GM10248 (cell line): ENCODE measurements at regions not wholly inside any gene's neighbourhood (a gene's known extent, or its start where the extent isn't known, plus 50 kb on each side); places are given as distances from the start of the nearest gene placed in this dataset.
"Not testable (repeated sequence)": the region's sequence is repeated elsewhere in the genome, so short reads cannot be mapped to it uniquely, and the experiment has no call there.

Experiments used
- CTCF ChIA-PET: fragments of 300-600 bp; sonication (Branson Sonifier 250); formaldehyde crosslinking; extraction: SDS; loops from one replicate; lab custom pipeline; 2021; ENCODE audit warnings: antibody characterized with exemption; lab: Yijun Ruan, JAX
- POLR2A ChIA-PET: fragments of 350-650 bp; sonication (Branson Sonifier 250); formaldehyde crosslinking; extraction: SDS; loops from one replicate; lab custom pipeline; 2020; ENCODE audit warnings: antibody characterized with exemption; lab: Yijun Ruan, JAX
- DNase-seq: peaks from one replicate; pipeline ENCODE4 v3.0.0; 2012; ENCODE audit errors: extremely low spot score
- TF ChIP-seq, protein P1 (sequence below): IDR thresholded peaks from 2 replicates; pipeline ENCODE4 v1.5.1; 2012; ENCODE audit warnings: mild to moderate bottlenecking, low read depth; ENCODE audit errors: extremely low read depth, missing control alignments, control extremely low read depth

DNA sequence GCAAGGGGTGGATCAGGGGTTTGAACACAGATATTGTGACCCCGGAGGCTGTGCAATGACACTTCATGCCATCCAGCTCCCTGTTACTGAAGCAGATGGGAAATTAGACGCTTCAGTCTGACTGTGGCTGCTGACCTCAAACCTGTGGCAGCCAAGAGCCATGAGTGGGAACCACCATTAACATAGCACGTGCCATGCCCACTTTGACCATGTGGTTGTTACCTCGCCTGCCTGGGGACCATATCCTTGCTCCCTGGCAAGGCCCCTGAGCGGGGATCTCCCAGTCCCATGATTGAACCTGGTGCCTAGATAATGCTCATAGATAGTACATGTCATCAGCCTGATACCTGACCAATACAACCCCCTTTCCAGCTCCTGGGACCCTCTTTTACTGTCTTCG is 68.9 kb downstream of the CYP26B1 start:
- POLR2A ChIA-PET = no interaction called here
- DNase-seq = no peak

DNA sequence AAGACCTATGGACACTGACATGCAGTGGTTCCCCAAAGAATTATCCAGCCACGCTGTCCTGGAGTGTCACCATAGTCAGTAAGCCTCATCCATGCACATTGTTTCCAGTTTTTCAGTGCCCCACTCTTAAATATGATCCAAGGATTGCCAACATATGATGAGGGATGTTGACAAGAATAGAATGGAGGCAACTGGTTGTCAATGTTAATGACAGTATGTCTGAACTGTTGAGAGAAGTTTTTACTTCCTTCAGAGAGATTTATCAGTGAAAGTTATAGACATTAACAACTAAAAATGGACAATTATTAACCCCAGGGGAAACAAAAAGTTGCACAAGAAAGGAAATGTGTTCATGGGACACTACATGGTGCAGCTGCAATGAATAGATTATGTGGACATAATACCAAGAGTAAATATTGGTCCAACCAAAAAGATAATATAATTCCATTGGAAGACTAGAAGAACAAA is 69.9 kb downstream of the CYP26B1 start:
- CTCF ChIA-PET = no interaction called here
- no peak for DNase-seq
- TF ChIP-seq, protein P1, sequence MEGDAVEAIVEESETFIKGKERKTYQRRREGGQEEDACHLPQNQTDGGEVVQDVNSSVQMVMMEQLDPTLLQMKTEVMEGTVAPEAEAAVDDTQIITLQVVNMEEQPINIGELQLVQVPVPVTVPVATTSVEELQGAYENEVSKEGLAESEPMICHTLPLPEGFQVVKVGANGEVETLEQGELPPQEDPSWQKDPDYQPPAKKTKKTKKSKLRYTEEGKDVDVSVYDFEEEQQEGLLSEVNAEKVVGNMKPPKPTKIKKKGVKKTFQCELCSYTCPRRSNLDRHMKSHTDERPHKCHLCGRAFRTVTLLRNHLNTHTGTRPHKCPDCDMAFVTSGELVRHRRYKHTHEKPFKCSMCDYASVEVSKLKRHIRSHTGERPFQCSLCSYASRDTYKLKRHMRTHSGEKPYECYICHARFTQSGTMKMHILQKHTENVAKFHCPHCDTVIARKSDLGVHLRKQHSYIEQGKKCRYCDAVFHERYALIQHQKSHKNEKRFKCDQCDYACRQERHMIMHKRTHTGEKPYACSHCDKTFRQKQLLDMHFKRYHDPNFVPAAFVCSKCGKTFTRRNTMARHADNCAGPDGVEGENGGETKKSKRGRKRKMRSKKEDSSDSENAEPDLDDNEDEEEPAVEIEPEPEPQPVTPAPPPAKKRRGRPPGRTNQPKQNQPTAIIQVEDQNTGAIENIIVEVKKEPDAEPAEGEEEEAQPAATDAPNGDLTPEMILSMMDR = no peak
- POLR2A ChIA-PET = no interaction called here

More for the DNA sequence above, 68.9 kb downstream of the CYP26B1 start:
- CTCF ChIA-PET = no interaction called here
- TF ChIP-seq, protein P1 = no peak

DNA sequence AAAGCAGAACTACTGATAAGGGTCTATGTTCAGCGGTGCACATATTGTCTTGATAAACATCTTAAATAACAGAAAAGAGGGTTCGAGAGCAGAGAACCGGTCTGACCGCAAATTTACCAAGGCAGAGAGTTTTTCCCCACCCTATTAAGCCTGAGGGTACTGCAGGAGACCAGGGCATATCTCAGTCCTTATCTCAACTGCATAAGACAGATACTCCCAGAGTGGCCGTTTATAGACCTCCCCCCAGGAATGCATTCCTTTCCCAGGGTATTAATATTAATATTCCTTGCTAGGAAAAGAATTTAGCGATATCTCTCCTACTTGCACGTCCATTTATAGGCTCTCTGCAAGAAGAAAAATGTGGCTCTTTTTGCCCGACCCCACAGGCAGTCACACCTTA is 74.3 kb downstream of the CYP26B1 start:
- POLR2A ChIA-PET, DNase-seq, CTCF ChIA-PET: not testable (repeated sequence)

DNA sequence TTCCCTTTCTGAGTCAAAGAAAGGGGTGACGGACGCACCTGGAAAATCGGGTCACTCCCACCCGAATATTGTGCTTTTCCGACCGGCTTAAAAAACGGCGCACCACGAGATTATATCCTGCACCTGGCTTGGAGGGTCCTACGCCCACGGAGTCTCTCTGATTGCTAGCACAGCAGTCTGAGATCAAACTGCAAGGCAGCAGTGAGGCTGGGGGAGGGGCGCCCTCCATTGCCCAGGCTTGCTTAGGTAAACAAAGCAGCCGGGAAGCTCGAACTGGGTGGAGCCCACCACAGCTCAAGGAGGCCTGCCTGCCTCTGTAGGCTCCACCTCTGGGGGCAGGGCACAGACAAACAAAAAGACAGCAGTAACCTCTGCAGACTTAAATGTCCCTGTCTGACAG is 83.5 kb downstream of the CYP26B1 start:
- POLR2A ChIA-PET, CTCF ChIA-PET, DNase-seq: not testable (repeated sequence)

DNA sequence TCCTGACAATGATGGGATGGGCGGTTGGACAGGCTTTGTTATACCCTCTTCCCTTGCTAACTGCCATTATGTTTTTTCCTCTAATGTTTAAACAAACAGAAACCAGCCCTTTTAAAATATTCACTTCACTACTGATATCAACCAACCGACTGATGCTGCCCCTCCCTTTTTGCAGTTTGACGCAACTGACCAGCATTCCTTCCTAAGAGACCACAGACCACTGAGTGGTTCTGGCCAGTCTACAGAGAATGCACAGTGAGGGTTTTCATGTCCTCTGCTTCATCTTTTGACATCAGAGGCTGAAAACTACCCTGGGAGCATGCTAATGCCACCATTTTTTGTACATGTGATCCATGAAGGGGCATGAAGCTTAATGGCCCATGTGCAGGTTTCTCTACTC is 85.3 kb downstream of the CYP26B1 start:
- ChIA-PET CTCF (interaction anchor here (0.9 kb wide), 1 partner anchor 14 kb away, joined by 3 read pairs; no protein-coding TSS in a partner anchor), POLR2A (no interaction called here)
- no peak for DNase-seq
- TF ChIP-seq, protein P1 = no peak

DNA sequence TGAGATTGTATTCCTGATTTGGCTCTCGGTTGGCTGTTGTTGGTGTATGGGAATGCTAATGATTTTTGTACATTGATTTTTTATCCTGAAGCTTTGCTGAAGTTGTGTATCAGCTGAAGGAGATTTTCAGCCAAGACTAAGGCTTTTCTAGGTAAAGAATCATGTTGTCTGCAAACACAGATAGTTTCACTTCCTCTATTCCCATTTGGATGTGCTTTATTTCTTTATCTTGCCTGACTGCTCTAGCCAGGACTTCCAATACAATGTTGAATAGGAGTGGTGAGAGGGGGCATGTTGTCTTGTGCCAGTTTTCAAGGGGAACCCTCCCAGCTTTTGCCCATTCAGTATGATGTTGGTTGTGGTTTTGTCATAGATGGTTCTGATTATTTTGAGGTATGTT is 90.4 kb downstream of the CYP26B1 start:
- ChIA-PET POLR2A (no interaction called here), CTCF (interaction anchor here (1.3 kb wide), 1 partner anchor 11 kb away, joined by 3 read pairs; no protein-coding TSS in a partner anchor)
- TF ChIP-seq, protein P1 = no peak
- no peak for DNase-seq

DNA sequence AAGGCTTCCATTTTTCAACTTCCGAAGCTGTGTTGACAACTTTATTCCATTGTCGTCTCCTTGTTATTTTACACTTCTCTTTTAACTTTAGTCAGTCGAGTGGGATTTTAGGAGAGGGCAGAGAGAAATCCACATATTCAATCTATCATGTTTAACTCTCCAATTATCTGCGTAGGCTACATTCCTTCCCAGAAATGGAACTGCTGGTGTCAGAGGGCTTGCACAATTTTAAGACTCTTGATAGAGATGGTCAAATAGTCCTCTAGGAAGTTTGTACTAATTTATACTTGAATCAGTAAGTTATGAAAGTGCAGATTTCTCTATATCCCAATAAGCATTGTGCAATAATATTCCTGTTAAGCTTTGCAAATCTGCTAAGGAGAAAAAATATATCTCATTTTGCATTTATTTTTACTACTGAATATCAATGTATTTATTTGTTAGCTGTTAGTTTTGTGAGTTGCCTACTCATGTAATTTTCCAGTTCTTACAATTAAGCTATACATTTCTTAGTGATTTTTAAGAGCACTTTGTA is 95.6 kb downstream of the CYP26B1 start:
- TF ChIP-seq, protein P1 = no peak
- CTCF ChIA-PET = no interaction called here
- POLR2A ChIA-PET = no interaction called here
- DNase-seq = no peak

DNA sequence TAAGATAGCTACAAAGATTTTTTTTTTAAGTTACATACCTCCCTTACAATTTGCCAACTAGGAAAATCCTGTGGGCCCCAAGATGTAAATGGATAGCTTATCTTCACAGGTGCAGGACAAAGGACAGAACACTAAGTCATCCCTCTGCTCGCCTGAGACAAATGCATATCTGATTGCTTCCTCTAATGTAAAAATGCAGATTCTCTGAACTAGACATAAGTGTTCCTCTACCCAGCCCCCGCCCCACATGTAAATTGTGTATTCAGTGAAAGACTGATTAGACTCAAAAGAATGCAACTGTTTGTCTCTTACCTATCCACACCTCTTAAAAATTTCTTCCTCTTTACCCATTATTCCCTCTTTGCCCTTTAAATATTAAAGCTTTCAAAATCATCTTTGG is 96.5 kb downstream of the CYP26B1 start:
- no peak for DNase-seq
- POLR2A ChIA-PET = no interaction called here
- TF ChIP-seq, protein P1 = no peak
- CTCF ChIA-PET = no interaction called here
